Neural progenitor cell (in vitro differentiated cells): ENCODE measurements at regions not wholly inside any gene's neighbourhood (a gene's known extent, or its start where the extent isn't known, plus 50 kb on each side); places are given as distances from the start of the nearest gene placed in this dataset.

Experiments
- CTCF ChIP-seq: fragments of 200-600 bp; sonication (generic); IDR thresholded peaks from 2 replicates; pipeline ENCODE4 v1.5.1; 2017; ENCODE audit warnings: antibody characterized with exemption, mild to moderate bottlenecking
- EZH2 ChIP-seq: fragments of 200-600 bp; sonication (generic); IDR thresholded peaks from 2 replicates; pipeline ENCODE4 v1.6.1; 2017; ENCODE audit warnings: antibody characterized with exemption, mild to moderate bottlenecking, moderate library complexity
- EZH2phosphoT487 ChIP-seq: fragments of 200-600 bp; sonication (generic); IDR thresholded peaks from 2 replicates; pipeline ENCODE4 v1.6.1; 2017; ENCODE audit warnings: antibody characterized with exemption

- TF ChIP-seq CTCF, result no peak
- no peak for TF ChIP-seq EZH2
- TF ChIP-seq EZH2phosphoT487, result no peak
Observed at GRCh38 chr18:78830161-78830560, 149.5 kb upstream of the SALL3 start.
